Panc1 (cell line): ENCODE measurements at regions not wholly inside any gene's neighbourhood (a gene's known extent, or its start where the extent isn't known, plus 50 kb on each side); places are given as distances from the start of the nearest gene placed in this dataset.

Experiments
- POLR2AphosphoS5 ChIP-seq: IDR thresholded peaks from 2 replicates; pipeline ENCODE4 v1.6.1; 2012; ENCODE audit warnings: mild to moderate bottlenecking, low read depth, low read length, moderate library complexity
- TCF7L2 ChIP-seq: IDR thresholded peaks from 2 replicates; pipeline ENCODE4 v1.6.1; 2011; ENCODE audit warnings: mild to moderate bottlenecking, low read depth, low read length, inconsistent platforms
- TF ChIP-seq, protein P1 (sequence below): fragments of 450-650 bp; IDR thresholded peaks from 2 replicates; pipeline ENCODE4 v1.5.1; 2017; ENCODE audit warnings: mild to moderate bottlenecking

DNA sequence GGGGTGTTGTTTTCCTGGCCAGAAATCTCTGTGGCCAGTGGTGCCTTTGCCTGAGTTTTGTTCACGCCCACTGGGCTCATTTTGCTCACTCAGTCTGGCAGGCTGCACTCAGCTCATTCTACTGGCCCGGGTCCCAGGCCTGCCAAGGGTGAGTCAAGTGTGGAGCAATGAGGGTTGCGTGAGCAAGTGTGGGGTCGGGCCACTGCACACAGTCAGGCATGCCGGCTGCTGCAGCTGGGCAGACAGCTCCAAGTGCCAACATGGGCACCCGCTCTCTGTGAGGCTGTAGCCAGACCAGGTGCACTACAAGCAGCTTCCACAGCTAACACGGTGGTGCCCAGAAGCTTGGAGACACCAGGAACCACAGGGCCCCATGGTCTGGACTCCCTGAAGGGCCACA, 801.1 kb upstream of the RAB6C start:
- TF ChIP-seq, protein P1, sequence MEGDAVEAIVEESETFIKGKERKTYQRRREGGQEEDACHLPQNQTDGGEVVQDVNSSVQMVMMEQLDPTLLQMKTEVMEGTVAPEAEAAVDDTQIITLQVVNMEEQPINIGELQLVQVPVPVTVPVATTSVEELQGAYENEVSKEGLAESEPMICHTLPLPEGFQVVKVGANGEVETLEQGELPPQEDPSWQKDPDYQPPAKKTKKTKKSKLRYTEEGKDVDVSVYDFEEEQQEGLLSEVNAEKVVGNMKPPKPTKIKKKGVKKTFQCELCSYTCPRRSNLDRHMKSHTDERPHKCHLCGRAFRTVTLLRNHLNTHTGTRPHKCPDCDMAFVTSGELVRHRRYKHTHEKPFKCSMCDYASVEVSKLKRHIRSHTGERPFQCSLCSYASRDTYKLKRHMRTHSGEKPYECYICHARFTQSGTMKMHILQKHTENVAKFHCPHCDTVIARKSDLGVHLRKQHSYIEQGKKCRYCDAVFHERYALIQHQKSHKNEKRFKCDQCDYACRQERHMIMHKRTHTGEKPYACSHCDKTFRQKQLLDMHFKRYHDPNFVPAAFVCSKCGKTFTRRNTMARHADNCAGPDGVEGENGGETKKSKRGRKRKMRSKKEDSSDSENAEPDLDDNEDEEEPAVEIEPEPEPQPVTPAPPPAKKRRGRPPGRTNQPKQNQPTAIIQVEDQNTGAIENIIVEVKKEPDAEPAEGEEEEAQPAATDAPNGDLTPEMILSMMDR = no peak
- no peak for TF ChIP-seq TCF7L2
- TF ChIP-seq POLR2AphosphoS5 = no peak
